ENCODE measurements at regions not wholly inside any gene's neighbourhood (a gene's known extent, or its start where the extent isn't known, plus 50 kb on each side); places are given as distances from the start of the nearest gene placed in this dataset.

DNA sequence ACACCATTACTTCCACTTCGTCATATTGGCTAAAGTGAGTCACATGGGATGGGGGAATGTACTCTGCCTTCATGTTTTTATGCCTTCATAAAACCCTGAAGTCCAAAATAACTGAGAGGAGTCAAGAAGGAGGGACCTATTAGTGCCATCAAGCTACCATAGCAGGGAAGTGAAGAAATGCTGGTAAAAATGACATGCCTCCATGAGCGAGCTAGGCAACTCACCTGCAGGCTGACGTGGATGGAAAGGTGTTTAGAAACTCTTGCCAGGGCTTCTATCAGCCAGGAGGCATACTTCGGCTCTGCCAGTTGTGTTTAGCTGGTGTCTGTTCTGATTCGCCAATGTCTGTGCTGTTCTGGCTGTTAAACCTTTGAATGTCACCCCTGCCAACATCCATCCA is 424.4 kb upstream of the USP24 start:
- no peak for TF ChIP-seq POLR2A (IDR thresholded peaks at IDR 0.05)
- TF ChIP-seq, protein P1, sequence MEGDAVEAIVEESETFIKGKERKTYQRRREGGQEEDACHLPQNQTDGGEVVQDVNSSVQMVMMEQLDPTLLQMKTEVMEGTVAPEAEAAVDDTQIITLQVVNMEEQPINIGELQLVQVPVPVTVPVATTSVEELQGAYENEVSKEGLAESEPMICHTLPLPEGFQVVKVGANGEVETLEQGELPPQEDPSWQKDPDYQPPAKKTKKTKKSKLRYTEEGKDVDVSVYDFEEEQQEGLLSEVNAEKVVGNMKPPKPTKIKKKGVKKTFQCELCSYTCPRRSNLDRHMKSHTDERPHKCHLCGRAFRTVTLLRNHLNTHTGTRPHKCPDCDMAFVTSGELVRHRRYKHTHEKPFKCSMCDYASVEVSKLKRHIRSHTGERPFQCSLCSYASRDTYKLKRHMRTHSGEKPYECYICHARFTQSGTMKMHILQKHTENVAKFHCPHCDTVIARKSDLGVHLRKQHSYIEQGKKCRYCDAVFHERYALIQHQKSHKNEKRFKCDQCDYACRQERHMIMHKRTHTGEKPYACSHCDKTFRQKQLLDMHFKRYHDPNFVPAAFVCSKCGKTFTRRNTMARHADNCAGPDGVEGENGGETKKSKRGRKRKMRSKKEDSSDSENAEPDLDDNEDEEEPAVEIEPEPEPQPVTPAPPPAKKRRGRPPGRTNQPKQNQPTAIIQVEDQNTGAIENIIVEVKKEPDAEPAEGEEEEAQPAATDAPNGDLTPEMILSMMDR (IDR thresholded peaks at IDR 0.05), result no peak
- WGBS, 2 donors, result 71 to 84% methylated on average over 5 of the region's 5 CpGs
- intact Hi-C loops (cut with DNase I; ENCODE audit: low total_unique reads), result no loop called here
- H3K4me3 ChIP-seq (ENCODE audit: low read depth, poor library complexity, severe bottlenecking), result no peak overlapping the region
- no peak for DNase-seq (ENCODE audit: low spot score in 2 of 2)

DNA sequence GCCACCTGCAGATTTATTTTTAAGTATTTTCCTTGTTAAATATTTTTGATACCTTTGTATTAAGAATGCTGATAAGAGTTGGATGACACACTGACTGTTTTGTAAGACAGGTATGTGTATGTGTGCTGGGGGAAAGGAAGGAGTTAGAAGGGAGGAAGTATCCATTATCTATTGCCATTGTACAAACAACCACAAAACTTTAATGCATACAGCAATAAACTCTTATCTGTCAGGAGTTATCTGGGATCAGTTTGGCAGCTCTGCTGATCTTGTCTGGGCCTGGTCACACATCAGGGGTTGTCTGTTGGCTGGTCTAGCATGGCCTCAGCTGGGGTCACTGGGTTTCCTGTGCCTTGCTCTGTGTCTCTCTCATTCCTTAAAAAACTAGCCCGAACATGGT is 423.9 kb upstream of the USP24 start:
- WGBS, 2 donors, result 54 to 67% methylated on average over 1 of the region's 1 CpG
- H3K4me3 ChIP-seq (ENCODE audit: low read depth, poor library complexity, severe bottlenecking), result no peak overlapping the region
- TF ChIP-seq POLR2A (IDR thresholded peaks at IDR 0.05), result no peak
- TF ChIP-seq, protein P1 (IDR thresholded peaks at IDR 0.05), result no peak
- no peak for DNase-seq (ENCODE audit: low spot score in 2 of 2)
- intact Hi-C loops (cut with DNase I; ENCODE audit: low total_unique reads), result no loop called here

DNA sequence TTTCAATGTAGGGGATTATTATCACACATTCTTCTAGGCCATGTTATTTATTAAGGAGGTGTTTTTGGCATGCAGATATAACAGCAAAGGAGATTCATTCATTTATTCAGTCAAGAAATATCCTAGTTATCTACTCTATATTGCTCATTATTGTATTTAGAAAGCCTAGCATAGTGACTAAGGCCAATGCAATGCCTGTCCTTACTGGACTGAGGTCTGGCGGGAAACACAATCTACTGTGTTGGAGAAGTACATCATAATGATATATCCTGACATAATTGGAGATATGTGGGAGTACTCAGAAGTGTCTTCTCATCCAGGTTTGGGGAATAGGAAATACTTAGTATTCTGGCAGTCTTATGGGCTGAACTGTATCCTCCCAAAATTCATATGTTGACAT is 421.5 kb upstream of the USP24 start:
- WGBS, 2 donors, result 100% methylated on average over 1 of the region's 1 CpG
- no peak for DNase-seq (ENCODE audit: low spot score in 2 of 2)
- H3K4me3 ChIP-seq (ENCODE audit: low read depth, poor library complexity, severe bottlenecking), result no peak overlapping the region
- intact Hi-C loops (cut with DNase I; ENCODE audit: low total_unique reads), result no loop called here
- TF ChIP-seq, protein P1 (IDR thresholded peaks at IDR 0.05), result no peak
- TF ChIP-seq POLR2A (IDR thresholded peaks at IDR 0.05), result no peak

DNA sequence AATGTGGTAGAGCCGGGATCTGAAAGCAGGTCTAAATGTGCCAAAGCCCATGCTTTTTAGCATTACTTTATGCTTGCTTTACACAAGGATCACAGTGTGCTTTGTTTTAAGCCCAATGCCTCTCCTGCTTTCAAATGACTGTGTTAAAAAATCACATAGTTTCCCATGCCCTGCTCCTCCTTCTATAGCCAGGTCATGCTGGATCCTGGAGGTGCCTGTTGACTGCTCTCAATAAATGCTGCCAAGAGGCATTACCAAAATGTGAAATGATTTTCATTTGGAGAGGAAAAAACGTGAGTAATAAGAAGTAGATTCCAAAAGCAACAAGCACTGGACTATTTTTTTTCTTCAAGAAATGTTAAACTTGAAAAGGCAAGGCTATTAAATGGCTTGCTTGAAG is 420.7 kb upstream of the USP24 start:
- H3K4me3 ChIP-seq (ENCODE audit: low read depth, poor library complexity, severe bottlenecking), result no peak overlapping the region
- 36 to 39% methylated on average over 2 of the region's 2 CpGs for WGBS, 2 donors
- TF ChIP-seq POLR2A (IDR thresholded peaks at IDR 0.05), result no peak
- TF ChIP-seq, protein P1 (IDR thresholded peaks at IDR 0.05), result no peak
- intact Hi-C loops (cut with DNase I; ENCODE audit: low total_unique reads), result no loop called here
- DNase-seq (ENCODE audit: low spot score in 2 of 2), result no peak

DNA sequence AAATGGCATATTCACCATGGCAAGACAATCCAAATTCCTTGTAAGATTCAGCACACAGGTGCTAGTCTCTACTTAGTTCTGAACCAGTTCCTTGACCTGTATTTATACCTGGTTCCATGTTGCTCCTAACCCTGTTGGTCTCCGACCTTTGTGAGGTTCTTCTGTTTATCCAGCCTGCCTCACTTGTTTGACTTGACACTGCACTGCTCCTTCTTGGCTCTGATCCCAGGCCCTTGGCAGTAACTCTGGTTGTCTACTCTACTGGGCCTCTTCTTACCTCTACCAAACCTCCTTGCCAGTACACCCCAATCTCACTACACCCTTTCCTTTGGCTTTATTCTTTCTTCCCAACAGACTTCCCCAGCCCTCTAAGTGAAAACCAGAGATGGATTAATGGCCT is 419.4 kb upstream of the USP24 start:
- no peak for DNase-seq (ENCODE audit: low spot score in 2 of 2)
- intact Hi-C loops (cut with DNase I; ENCODE audit: low total_unique reads), result no loop called here
- TF ChIP-seq, protein P1 (IDR thresholded peaks at IDR 0.05), result no peak
- TF ChIP-seq POLR2A (IDR thresholded peaks at IDR 0.05), result no peak
- 73 to 80% methylated on average over 1 of the region's 1 CpG for WGBS, 2 donors
- no peak overlapping the region for H3K4me3 ChIP-seq (ENCODE audit: low read depth, poor library complexity, severe bottlenecking)

DNA sequence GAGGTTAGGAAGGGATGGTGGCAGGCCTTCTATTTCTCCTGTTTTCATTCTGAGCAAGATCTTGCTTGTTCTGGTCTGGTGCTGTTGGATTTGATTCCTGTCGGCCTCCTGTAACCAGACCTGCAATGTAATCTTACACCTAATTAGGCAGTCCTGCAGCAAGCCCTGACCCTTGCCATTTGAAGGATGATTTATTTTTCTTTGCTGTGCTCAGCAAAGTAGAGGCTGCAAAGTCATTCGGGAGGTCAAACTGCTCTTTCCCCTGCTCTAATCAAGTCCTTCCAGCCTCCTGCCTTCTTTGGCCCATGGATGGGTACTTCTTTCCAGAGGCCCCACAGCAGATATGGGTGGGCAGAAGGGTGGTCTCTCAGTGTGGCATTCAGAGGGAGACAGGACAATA is 417.7 kb upstream of the USP24 start:
- intact Hi-C loops (cut with DNase I; ENCODE audit: low total_unique reads), result no loop called here

More for the DNA sequence above, 417.7 kb upstream of the USP24 start:
- TF ChIP-seq, protein P1 (IDR thresholded peaks at IDR 0.05), result no peak
- TF ChIP-seq POLR2A (IDR thresholded peaks at IDR 0.05), result no peak
- WGBS, 2 donors, result 79% methylated on average over 2 of the region's 2 CpGs
- no peak for DNase-seq (ENCODE audit: low spot score in 2 of 2)
- no peak overlapping the region for H3K4me3 ChIP-seq (ENCODE audit: low read depth, poor library complexity, severe bottlenecking)

All from lower leg skin (tissue), 4 donors.